Adrenal gland (tissue), 9 donors: ENCODE measurements at regions not wholly inside any gene's neighbourhood (a gene's known extent, or its start where the extent isn't known, plus 50 kb on each side); places are given as distances from the start of the nearest gene placed in this dataset.

Experiments used
- DNase-seq, 7 donors: peaks; one replicate each; pipeline ENCODE4 v3.0.0-alpha.2; 2019 to 2020
- H3K27ac ChIP-seq, 5 donors: fragments of 200-600 bp; sonication (generic) in 4 of 5; 1 replicate in 3 of 5; 2 replicates in 2 of 5; pipeline versions ENCODE4 v1.5.1 to v1.8.0; 2016 to 2020; ENCODE audit warnings: mild to moderate bottlenecking in 1 of 5
- H3K27me3 ChIP-seq: fragments of 200-600 bp; 2 replicates; pipeline ENCODE4 v1.8.0; 2021
- H3K36me3 ChIP-seq, 2 donors: fragments of 200-600 bp; replicated peaks in 1 of 2; 1 replicate in 1 of 2; 2 replicates in 1 of 2; pipeline versions ENCODE4 v1.5.1 to v1.8.0; 2018 to 2022
- H3K4me1 ChIP-seq, 2 donors: fragments of 200-600 bp; replicated peaks in 1 of 2; 1 replicate in 1 of 2; 2 replicates in 1 of 2; pipeline versions ENCODE4 v1.5.1 to v1.8.0; 2018 to 2021
- H3K4me3 ChIP-seq, 4 donors: fragments of 200-600 bp; sonication (generic) in 3 of 4; one replicate each; pipeline ENCODE4 v1.5.1; 2016 to 2018
- H3K9me3 ChIP-seq, 3 donors: fragments of 200-600 bp; sonication (generic) in 1 of 3; replicated peaks in 1 of 3; 1 replicate in 2 of 3; 2 replicates in 1 of 3; pipeline versions ENCODE4 v1.5.1 to v1.8.0; 2016 to 2021
- CTCF ChIP-seq, 6 experiments: fragments of 450-650 bp in 4 of 6; fragments of 200-600 bp in 2 of 6; sonication (generic) in 1 of 6; IDR thresholded peaks; 1 replicate in 5 of 6; 2 replicates in 1 of 6; pipeline versions ENCODE4 v1.5.1 to v1.8.0; 2016 to 2021; ENCODE audit warnings: antibody characterized with exemption in 6 of 6, mild to moderate bottlenecking in 2 of 6, moderate library complexity in 1 of 6
- POLR2A ChIP-seq, 2 donors: fragments of 450-650 bp; IDR thresholded peaks; one replicate each; pipeline ENCODE4 v1.6.1; 2017; ENCODE audit warnings: antibody characterized with exemption in 2 of 2, mild to moderate bottlenecking in 2 of 2, moderate library complexity in 1 of 2
- WGBS, 4 donors: extraction: QIAGEN DNeasy Blood & Tissue Kit in 2 of 4; methylation state at CpG; one replicate each; pipeline versions ENCODE4 v1.1.5 to v1.1.7; 2013 to 2017; 5-methylcytosine and 5-hydroxymethylcytosine counted together
- intact Hi-C, 2 donors: fragments of 100-400 bp; cut with DNase I; formaldehyde crosslinking; loops; one replicate each; pipeline versions ENCODE4 v1.14.1 to v1.15.0; 2022 to 2023
- donor health status: healthy with polysubstance abuse.
- donor health status: Bipolar disorder and iron deficiency.
- donor health status: DM: yes; HTN: yes; CAD: no.
- donor health status: DM: no; HTN: no; CAD: no.
- donor health status: DM: no; HTN: no; CAD: no.

- intact Hi-C loops = no loop called here
- no peaks in the 10 kb centered on the region for H3K27me3 ChIP-seq
- peak in 4 of 7 donors; percentile 15 to 22 (median 20) for DNase-seq
- H3K36me3 ChIP-seq = no peaks in the 10 kb centered on the region
- no peaks in the 10 kb centered on the region for H3K9me3 ChIP-seq
- no peak overlapping the region for H3K4me3 ChIP-seq
- WGBS, 4 donors = 51 to 62% (median 54%) methylated on average over 3 of the region's 3 CpGs
- no peak for TF ChIP-seq CTCF (IDR thresholded peaks at IDR 0.05)
- no peak for TF ChIP-seq POLR2A (IDR thresholded peaks at IDR 0.05)
- H3K4me1 ChIP-seq = peaks cover 8 to 11% of the 10 kb centered on the region in 2 donors
- H3K27ac ChIP-seq = peak overlapping the region in 1 of 5 donors; percentile 18
Observed at GRCh38 chr6:113352029-113352801, 504.9 kb upstream of the MARCKS start.

DNA sequence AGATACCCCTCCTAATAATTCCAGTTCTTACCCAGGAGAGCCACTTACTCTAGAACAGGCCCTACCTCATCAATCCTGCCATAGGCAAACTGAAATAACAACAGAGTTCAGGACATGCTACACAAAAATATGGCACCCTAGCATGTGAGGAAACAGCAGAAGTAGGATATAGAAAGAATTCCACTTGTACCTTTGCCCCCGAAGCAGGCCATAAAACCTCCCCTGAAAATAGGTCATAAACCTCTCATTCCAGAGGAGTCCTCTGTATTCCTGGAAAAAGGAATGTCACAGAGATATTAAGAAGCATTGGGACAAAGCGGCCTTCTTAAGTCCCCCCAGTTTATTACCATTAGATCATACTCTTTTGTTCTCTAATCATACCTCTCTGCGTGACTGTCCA lies 504.3 kb upstream of the MARCKS start:
- DNase-seq = no peak
- no peaks in the 10 kb centered on the region for H3K27me3 ChIP-seq
- no peaks in the 10 kb centered on the region for H3K36me3 ChIP-seq
- H3K4me1 ChIP-seq = peaks cover 8 to 11% of the 10 kb centered on the region in 2 donors
- no peak overlapping the region for H3K27ac ChIP-seq
- H3K4me3 ChIP-seq = no peak overlapping the region
- intact Hi-C loops = no loop called here
- 59 to 96% (median 80%) methylated on average over 3 of the region's 3 CpGs for WGBS, 4 donors
- no peak for TF ChIP-seq POLR2A (IDR thresholded peaks at IDR 0.05)
- TF ChIP-seq CTCF (IDR thresholded peaks at IDR 0.05) = no peak
- no peaks in the 10 kb centered on the region for H3K9me3 ChIP-seq

GRCh38 chr6:113353392-113353791 lies 503.8 kb upstream of the MARCKS start:
- WGBS, 4 donors = 84 to 93% (median 89%) methylated on average over 2 of the region's 2 CpGs
- intact Hi-C loops = no loop called here
- Histone ChIP-seq H3K4me1 (peaks cover 8 to 11% of the 10 kb centered on the region in 2 donors), H3K36me3 (no peaks in the 10 kb centered on the region), H3K27me3 (no peaks in the 10 kb centered on the region), H3K9me3 (no peaks in the 10 kb centered on the region), H3K4me3 (no peak overlapping the region), H3K27ac (no peak overlapping the region)
- TF ChIP-seq CTCF (IDR thresholded peaks at IDR 0.05) = no peak
- no peak for TF ChIP-seq POLR2A (IDR thresholded peaks at IDR 0.05)
- no peak for DNase-seq

GRCh38 chr6:113354204-113354895 lies 502.8 kb upstream of the MARCKS start:
- Histone ChIP-seq H3K27ac (no peak overlapping the region), H3K27me3 (no peaks in the 10 kb centered on the region), H3K4me1 (peaks cover 8 to 11% of the 10 kb centered on the region in 2 donors), H3K9me3 (no peaks in the 10 kb centered on the region), H3K4me3 (no peak overlapping the region), H3K36me3 (no peaks in the 10 kb centered on the region)
- TF ChIP-seq CTCF (IDR thresholded peaks at IDR 0.05) (no peak), POLR2A (IDR thresholded peaks at IDR 0.05) (no peak)
- 77 to 95% (median 88%) methylated on average over 6 of the region's 6 CpGs for WGBS, 4 donors
- intact Hi-C loops = no loop called here
- no peak for DNase-seq
